Thymus (tissue), 11 donors: ENCODE measurements at regions not wholly inside any gene's neighbourhood (a gene's known extent, or its start where the extent isn't known, plus 50 kb on each side); places are given as distances from the start of the nearest gene placed in this dataset.

ENCODE experiments used
- DNase-seq, 9 donors: peaks; one replicate each; pipeline ENCODE4 v3.0.0-alpha.2; 2013; ENCODE audit warnings: low spot score in 9 of 9, low read depth in 6 of 9, missing footprints in 1 of 9
- H3K27ac ChIP-seq, 2 donors: one replicate each; pipeline ENCODE4 v1.5.1; 2013; ENCODE audit warnings: control low read depth in 1 of 2, low read depth in 1 of 2, low read length in 1 of 2, mild to moderate bottlenecking in 1 of 2, moderate library complexity in 1 of 2
- H3K27me3 ChIP-seq, 2 donors: one replicate each; pipeline ENCODE4 v1.5.1; 2013; ENCODE audit warnings: low read length in 1 of 2; ENCODE audit not compliant: control insufficient read depth in 2 of 2, insufficient read depth in 1 of 2
- H3K36me3 ChIP-seq, 2 donors: one replicate each; pipeline ENCODE4 v1.5.1; 2013; ENCODE audit warnings: low read length in 1 of 2, mild to moderate bottlenecking in 1 of 2, moderate library complexity in 1 of 2; ENCODE audit not compliant: control insufficient read depth in 2 of 2, insufficient read depth in 2 of 2
- H3K4me1 ChIP-seq, 2 donors: one replicate each; pipeline ENCODE4 v1.5.1; 2013; ENCODE audit warnings: low read length in 2 of 2; ENCODE audit not compliant: control insufficient read depth in 2 of 2, insufficient read depth in 2 of 2
- H3K4me3 ChIP-seq, 2 donors: one replicate each; pipeline ENCODE4 v1.5.1; 2013; ENCODE audit warnings: low read length in 2 of 2, control low read depth in 1 of 2, mild to moderate bottlenecking in 1 of 2
- H3K9me3 ChIP-seq, 2 donors: one replicate each; pipeline ENCODE4 v1.5.1; 2013; ENCODE audit warnings: low read length in 1 of 2, mild to moderate bottlenecking in 1 of 2; ENCODE audit not compliant: control insufficient read depth in 2 of 2, insufficient read depth in 1 of 2
- WGBS: extraction: QIAGEN DNeasy Blood & Tissue Kit; methylation state at CpG from one replicate; pipeline ENCODE4 v1.1.7; 2013; 5-methylcytosine and 5-hydroxymethylcytosine counted together
- donor health status: healthy.

DNA sequence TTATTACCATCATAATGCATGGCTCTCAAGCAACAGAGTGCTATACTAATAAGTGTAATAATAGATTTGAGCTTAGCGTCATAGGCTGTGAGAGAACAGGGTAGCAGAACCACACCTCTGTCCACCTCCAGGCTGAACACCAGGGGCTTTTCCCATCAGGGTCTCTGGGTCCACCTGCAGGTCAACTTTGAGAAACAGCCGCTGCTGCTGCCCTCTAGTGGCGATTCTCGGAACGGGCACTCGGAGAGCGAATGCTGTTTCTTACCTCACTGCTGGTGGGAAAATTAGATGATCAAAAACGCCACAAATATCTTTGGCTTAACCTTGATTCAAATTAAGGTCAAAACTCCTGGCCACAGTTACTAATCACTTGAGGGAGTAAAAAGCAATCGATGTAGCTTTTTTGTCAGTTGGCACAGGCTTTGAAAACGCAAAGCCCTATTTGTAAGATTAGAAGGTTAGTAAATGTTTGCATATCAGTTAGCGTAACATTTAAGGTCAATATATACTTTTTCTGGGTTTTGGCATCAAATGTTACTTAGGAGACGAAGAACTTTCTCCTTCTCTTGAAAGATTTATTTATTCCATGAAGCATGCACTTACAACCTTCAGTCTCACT lies 127.9 kb upstream of the TMEM132D start:
- peak in 5 of 9 donors; percentile 15 to 52 (median 25) for DNase-seq
- WGBS: 21% methylated on average over 12 of the region's 12 CpGs
- Histone ChIP-seq H3K9me3 (no peaks in the 10 kb centered on the region), H3K36me3 (no peaks in the 10 kb centered on the region), H3K27me3 (peaks cover 0 to 2% of the 10 kb centered on the region in 2 donors), H3K4me3 (no peak overlapping the region), H3K4me1 (no peaks in the 10 kb centered on the region), H3K27ac (no peak overlapping the region)

GRCh38 chr12:130041983-130042812 lies 120.1 kb upstream of the FZD10 start:
- peaks cover 4 to 32% of the 10 kb centered on the region in 2 donors for H3K27me3 ChIP-seq
- H3K36me3 ChIP-seq: no peaks in the 10 kb centered on the region
- no peaks in the 10 kb centered on the region for H3K9me3 ChIP-seq
- WGBS: 19% methylated on average over 52 of the region's 52 CpGs
- no peaks in the 10 kb centered on the region for H3K4me1 ChIP-seq
- H3K4me3 ChIP-seq: no peak overlapping the region
- no peak overlapping the region for H3K27ac ChIP-seq
- DNase-seq: peak in 4 of 9 donors; percentile 5 to 16 (median 11)

DNA sequence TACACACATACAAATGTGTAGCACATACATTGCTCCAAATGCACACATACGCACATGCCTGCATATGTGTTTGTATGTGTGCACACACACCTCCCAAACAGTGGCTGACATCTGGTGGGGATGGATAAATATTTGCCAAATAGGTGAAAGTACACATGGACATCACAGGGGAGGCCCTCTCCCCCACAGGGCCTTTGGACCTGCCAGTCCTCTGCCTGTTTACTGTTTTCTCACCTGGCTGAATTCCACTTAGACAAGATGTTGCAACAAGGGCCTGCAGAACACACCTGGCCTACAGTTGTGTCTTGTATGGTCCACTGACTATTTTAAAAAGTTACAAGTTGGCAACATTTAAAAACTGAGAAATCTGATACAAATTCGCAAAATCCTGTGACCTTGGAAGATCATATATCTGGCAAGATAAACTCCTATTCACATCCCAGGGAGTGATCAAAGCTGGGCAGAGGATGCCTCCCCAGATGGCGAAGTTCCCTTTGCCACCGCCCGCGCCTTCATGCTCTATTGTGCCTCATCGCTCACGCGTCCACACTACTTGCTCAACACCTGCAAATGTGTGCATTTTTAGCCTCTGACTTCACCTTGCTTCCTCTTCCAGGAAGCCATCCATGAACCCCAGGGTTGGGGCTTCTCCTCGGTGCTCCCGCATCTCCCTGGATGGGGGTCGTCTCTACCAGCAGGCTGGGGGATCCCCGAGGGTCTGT lies 118.4 kb upstream of the FZD10 start:
- peaks cover 4 to 32% of the 10 kb centered on the region in 2 donors for H3K27me3 ChIP-seq
- DNase-seq: no peak

DNA sequence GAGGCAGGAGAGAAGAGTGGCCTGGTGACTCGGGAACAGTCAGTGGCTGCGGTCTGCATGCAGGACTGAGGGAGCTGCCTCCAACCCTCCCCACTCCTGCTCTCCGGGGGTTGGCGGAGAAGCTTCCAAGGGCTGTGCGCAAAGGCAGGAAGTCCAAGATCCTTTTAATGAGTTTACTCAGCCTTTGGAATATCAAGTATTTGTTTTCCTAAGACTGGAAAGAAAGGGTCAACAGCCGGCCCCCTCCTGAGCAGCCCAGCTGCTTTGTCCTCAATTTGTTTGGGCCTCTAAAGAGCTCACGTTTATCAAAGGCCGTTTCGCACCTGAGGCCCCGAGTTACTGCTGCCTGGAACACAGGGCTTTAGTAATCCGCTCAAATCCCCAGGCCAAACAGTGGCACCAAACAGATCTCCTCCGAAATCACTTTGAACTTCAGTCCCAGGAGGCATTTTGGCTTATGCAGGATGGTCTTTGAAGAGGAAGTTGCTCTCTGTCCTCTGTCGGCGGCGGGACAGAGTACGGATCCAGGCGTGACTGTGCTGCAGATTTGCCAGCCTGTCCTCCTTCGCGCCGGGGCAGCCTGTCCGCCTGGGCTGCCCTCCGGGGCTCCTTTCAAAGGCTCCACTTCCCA lies 117.2 kb upstream of the FZD10 start:
- WGBS: 10% methylated on average over 22 of the region's 22 CpGs
- DNase-seq: no peak
- H3K9me3 ChIP-seq: no peaks in the 10 kb centered on the region
- no peaks in the 10 kb centered on the region for H3K4me1 ChIP-seq
- H3K36me3 ChIP-seq: no peaks in the 10 kb centered on the region
- H3K27me3 ChIP-seq: peaks cover 4 to 32% of the 10 kb centered on the region in 2 donors
- H3K4me3 ChIP-seq: no peak overlapping the region
- H3K27ac ChIP-seq: no peak overlapping the region

More for the DNA sequence above, 118.4 kb upstream of the FZD10 start:
- no peak overlapping the region for H3K4me3 ChIP-seq
- 69% methylated on average over 13 of the region's 13 CpGs for WGBS
- H3K36me3 ChIP-seq: no peaks in the 10 kb centered on the region
- no peaks in the 10 kb centered on the region for H3K4me1 ChIP-seq
- H3K9me3 ChIP-seq: no peaks in the 10 kb centered on the region
- no peak overlapping the region for H3K27ac ChIP-seq

DNA sequence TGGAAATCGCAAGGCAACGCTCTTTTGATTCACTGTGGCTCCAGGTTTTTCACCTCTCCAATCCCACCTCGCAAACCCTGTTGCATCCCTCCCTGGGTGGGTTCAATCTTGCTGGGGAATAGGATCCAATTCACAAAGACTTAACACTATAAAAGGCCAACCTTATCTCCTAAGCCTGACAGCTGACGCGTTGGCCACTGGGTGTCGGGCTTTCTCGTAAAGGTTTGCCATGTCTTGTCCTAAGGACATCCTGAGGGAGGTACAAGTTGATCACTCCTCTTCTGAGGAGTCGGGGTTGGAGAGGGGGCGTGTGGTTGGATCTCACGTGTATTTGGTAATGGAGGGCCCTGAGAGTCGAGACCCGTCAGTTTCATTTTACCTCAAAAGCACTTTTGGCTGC lies 112.6 kb upstream of the FZD10 start:
- H3K9me3 ChIP-seq: no peaks in the 10 kb centered on the region
- H3K4me1 ChIP-seq: no peaks in the 10 kb centered on the region
- 68% methylated on average over 12 of the region's 12 CpGs for WGBS
- no peak for DNase-seq
- no peak overlapping the region for H3K4me3 ChIP-seq
- H3K27me3 ChIP-seq: peaks cover 4 to 20% of the 10 kb centered on the region in 2 donors
- no peaks in the 10 kb centered on the region for H3K36me3 ChIP-seq
- no peak overlapping the region for H3K27ac ChIP-seq

GRCh38 chr12:130051900-130052299 lies 110.4 kb upstream of the FZD10 start:
- Histone ChIP-seq H3K27ac (no peak overlapping the region), H3K9me3 (peaks cover 0 to 9% of the 10 kb centered on the region in 2 donors), H3K4me3 (no peak overlapping the region), H3K36me3 (no peaks in the 10 kb centered on the region), H3K27me3 (peaks cover 0 to 2% of the 10 kb centered on the region in 2 donors), H3K4me1 (no peaks in the 10 kb centered on the region)
- 81% methylated on average over 10 of the region's 10 CpGs for WGBS
- DNase-seq: no peak

DNA sequence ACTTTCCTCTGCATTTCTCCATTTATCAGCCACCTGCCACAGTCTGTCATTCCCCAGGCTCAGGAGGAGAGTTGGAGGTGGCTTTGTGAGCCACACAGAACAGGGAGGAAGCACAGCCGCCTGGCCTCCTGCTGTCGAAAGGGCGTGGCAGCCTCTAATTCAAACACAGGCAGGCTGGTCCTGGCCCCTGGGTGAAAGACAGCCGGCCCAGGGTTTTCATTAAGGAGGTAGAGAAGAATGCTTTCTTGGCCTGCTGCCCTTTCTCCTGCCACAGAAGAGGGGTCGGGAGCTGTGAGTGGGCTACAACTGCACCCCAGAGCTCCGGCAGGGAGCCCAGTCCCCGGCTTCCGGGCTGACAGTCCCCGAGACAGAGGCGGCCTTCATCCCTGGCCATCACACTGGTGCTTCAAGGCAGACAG lies 108.6 kb upstream of the FZD10 start:
- WGBS: 36% methylated on average over 10 of the region's 10 CpGs
- no peak overlapping the region for H3K27ac ChIP-seq
- peaks cover 0 to 2% of the 10 kb centered on the region in 2 donors for H3K27me3 ChIP-seq
- no peak overlapping the region for H3K4me3 ChIP-seq
- no peak for DNase-seq
- peaks cover 0 to 9% of the 10 kb centered on the region in 2 donors for H3K9me3 ChIP-seq
- no peaks in the 10 kb centered on the region for H3K4me1 ChIP-seq
- no peaks in the 10 kb centered on the region for H3K36me3 ChIP-seq

GRCh38 chr12:130054803-130055202 lies 107.5 kb upstream of the FZD10 start:
- DNase-seq: no peak
- WGBS: 89% methylated on average over 5 of the region's 5 CpGs
- Histone ChIP-seq H3K4me3 (no peak overlapping the region), H3K9me3 (peaks cover 0 to 9% of the 10 kb centered on the region in 2 donors), H3K36me3 (no peaks in the 10 kb centered on the region), H3K4me1 (no peaks in the 10 kb centered on the region), H3K27ac (no peak overlapping the region), H3K27me3 (peaks cover 0 to 2% of the 10 kb centered on the region in 2 donors)
